ENCODE measurements at regions not wholly inside any gene's neighbourhood (a gene's known extent, or its start where the extent isn't known, plus 50 kb on each side); places are given as distances from the start of the nearest gene placed in this dataset.

DNA sequence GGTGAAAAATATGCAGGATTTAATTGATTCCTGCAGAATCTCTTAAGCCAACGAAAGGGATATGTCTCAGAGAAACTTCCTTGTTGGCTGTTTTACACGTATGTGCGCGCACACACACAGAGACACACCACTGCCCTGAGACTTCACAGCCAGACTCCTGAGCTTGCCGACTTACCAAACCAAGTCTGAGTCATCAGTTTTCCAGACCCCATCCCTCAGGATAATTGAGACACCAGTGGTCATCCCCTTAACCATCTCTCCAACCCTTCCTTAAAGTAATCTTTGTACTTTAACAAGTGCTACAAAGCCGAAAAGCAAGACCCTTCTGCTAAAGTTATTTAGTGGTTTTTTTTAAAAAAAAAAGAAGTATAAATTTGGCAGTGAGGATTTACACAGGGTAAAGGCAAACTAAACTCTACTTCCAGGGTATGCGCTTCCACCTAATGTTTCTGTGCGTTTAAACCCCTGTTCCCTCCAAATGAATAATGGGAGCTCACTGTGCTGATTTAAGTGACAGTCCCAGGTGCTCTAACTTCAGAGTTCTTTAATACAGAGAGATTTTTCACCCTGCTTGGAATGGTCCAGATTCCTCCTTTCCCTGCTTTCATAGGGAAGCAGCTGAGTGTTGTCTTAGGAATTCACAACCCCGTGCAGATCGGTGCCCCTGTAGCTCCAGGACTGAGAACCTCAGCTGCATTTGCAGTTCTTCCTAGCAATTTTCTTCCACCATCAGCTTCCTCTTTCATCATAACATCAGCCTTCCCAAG is 198.5 kb downstream of the INHBA start (continued):
- TF ChIP-seq, protein P1, sequence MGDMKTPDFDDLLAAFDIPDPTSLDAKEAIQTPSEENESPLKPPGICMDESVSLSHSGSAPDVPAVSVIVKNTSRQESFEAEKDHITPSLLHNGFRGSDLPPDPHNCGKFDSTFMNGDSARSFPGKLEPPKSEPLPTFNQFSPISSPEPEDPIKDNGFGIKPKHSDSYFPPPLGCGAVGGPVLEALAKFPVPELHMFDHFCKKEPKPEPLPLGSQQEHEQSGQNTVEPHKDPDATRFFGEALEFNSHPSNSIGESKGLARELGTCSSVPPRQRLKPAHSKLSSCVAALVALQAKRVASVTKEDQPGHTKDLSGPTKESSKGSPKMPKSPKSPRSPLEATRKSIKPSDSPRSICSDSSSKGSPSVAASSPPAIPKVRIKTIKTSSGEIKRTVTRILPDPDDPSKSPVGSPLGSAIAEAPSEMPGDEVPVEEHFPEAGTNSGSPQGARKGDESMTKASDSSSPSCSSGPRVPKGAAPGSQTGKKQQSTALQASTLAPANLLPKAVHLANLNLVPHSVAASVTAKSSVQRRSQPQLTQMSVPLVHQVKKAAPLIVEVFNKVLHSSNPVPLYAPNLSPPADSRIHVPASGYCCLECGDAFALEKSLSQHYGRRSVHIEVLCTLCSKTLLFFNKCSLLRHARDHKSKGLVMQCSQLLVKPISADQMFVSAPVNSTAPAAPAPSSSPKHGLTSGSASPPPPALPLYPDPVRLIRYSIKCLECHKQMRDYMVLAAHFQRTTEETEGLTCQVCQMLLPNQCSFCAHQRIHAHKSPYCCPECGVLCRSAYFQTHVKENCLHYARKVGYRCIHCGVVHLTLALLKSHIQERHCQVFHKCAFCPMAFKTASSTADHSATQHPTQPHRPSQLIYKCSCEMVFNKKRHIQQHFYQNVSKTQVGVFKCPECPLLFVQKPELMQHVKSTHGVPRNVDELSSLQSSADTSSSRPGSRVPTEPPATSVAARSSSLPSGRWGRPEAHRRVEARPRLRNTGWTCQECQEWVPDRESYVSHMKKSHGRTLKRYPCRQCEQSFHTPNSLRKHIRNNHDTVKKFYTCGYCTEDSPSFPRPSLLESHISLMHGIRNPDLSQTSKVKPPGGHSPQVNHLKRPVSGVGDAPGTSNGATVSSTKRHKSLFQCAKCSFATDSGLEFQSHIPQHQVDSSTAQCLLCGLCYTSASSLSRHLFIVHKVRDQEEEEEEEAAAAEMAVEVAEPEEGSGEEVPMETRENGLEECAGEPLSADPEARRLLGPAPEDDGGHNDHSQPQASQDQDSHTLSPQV (IDR thresholded peaks at IDR 0.05) = no peak
- TF ChIP-seq KLF5 (IDR thresholded peaks at IDR 0.05; ENCODE audit: partially characterized antibody) = no peak
- TF ChIP-seq YBX1 (IDR thresholded peaks at IDR 0.05) = no peak
- no peak for TF ChIP-seq PAX5 (IDR thresholded peaks at IDR 0.05; ENCODE audit: borderline replicate concordance, low read depth, low read length)
- TF ChIP-seq MTA3 (IDR thresholded peaks at IDR 0.05; ENCODE audit: borderline replicate concordance, low read length) = no peak
- TF ChIP-seq LARP7 (IDR thresholded peaks at IDR 0.05) = no peak

DNA sequence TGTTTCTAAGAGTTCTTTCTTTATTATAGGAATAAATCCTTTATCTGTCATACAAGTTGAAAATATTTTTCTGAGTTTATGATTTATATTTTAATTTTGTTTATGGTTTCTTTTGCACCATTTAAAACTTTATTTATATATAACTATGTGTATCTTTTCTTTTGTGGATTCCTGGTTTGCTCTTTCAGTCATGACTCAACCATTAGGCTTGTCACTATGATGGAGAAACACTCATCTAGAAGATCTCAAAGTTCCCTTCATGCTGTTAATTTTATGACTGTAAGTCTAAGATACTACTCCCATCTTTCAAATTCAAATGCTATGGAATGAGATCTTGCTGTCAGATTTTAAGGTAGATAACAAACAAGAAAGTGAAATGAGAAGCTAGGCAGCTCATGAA is 199.5 kb downstream of the INHBA start:
- ATAC-seq (no peak), DNase-seq (ENCODE audit: low read depth, low spot score) (no peak), FAIRE-seq (no peak)
- H3K36me3 ChIP-seq (ENCODE audit: control insufficient read depth in 2 of 2, insufficient read depth in 2 of 2, low read length in 1 of 2) = no peaks in the 10 kb centered on the region
- no peaks in the 10 kb centered on the region for H3K4me1 ChIP-seq (ENCODE audit: control insufficient read depth, insufficient read depth, low read length)
- POLR2A ChIA-PET = no interaction called here
- H3K4me3 ChIP-seq = no peak overlapping the region
- no peak overlapping the region for H3K4me2 ChIP-seq (ENCODE audit: control insufficient read depth, insufficient read depth)
- intact Hi-C loops (cut with micrococcal nuclease; ENCODE audit: unreplicated experiment) (no loop called here), in situ Hi-C loops (cut with MboI) (no loop called here)
- CTCF ChIA-PET = no interaction called here
- no peaks in the 10 kb centered on the region for H4K20me1 ChIP-seq (ENCODE audit: control insufficient read depth, insufficient read depth)
- TF ChIP-seq SIN3A (IDR thresholded peaks at IDR 0.05; ENCODE audit: low read depth, low read length) (no peak), MEF2B (IDR thresholded peaks at IDR 0.05; ENCODE audit: partially characterized antibody, poor library complexity, severe bottlenecking) (no peak), ZNF207 (IDR thresholded peaks at IDR 0.05; ENCODE audit: borderline replicate concordance) (no peak), SMAD5 (IDR thresholded peaks at IDR 0.05; ENCODE audit: low read depth) (no peak), CHD1 (IDR thresholded peaks at IDR 0.05; ENCODE audit: low read depth, low read length) (no peak), IKZF1 (conservative IDR thresholded peaks at IDR 0.05) (no peak), SUZ12 (IDR thresholded peaks at IDR 0.05; ENCODE audit: unreplicated experiment) (no peak)
- H2AFZ ChIP-seq (ENCODE audit: control insufficient read depth, low read depth, low read length) = no peak overlapping the region
- BruUV-seq (replicated peaks) = no TSS peak
- H3K9ac ChIP-seq (ENCODE audit: control insufficient read depth, insufficient read depth, low read length) = no peak overlapping the region
- no peaks in the 10 kb centered on the region for H3K27me3 ChIP-seq (replicated peaks in 1 of 2; ENCODE audit: control insufficient read depth in 2 of 2, insufficient read depth in 2 of 2, low read length in 1 of 2)
- SMC1A ChIA-PET (ENCODE audit: uncharacterized antibody, unreplicated experiment) = no interaction called here
- RAD21 ChIA-PET (ENCODE audit: unreplicated experiment) = no interaction called here
- H3K27ac ChIP-seq (ENCODE audit: control insufficient read depth, insufficient read depth) = no peak overlapping the region
- H3K9me3 ChIP-seq (replicated peaks; ENCODE audit: control insufficient read depth, insufficient read depth, low read length) = no peaks in the 10 kb centered on the region
- H3K79me2 ChIP-seq (ENCODE audit: control insufficient read depth, insufficient read depth, low read length) = no peaks in the 10 kb centered on the region

All from GM12878 (cell line).